Activated CD8-positive, alpha-beta T cell treated with anti-CD3 and anti-CD28 coated beads for 36 hours (primary cell): ENCODE measurements at regions not wholly inside any gene's neighbourhood (a gene's known extent, or its start where the extent isn't known, plus 50 kb on each side); places are given as distances from the start of the nearest gene placed in this dataset.

Source experiments
- ATAC-seq: fragments of 200-7000 bp; cut with Tn5 transposase; one replicate; pipeline ENCODE4 v1.10.0; 2021; ENCODE audit warnings: mild to moderate bottlenecking, moderate library complexity
- CTCF ChIA-PET: fragments of 350-600 bp; sonication (Branson Sonifier 250); formaldehyde crosslinking; loops from one replicate; lab custom pipeline; 2021; ENCODE audit warnings: antibody characterized with exemption; lab: Charles Lee
- POLR2A ChIA-PET: fragments of 350-600 bp; sonication (Branson Sonifier 250); formaldehyde crosslinking; loops from one replicate; lab custom pipeline; 2021; ENCODE audit warnings: antibody characterized with exemption; lab: Charles Lee
- DNase-seq: peaks from one replicate; pipeline ENCODE4 v3.0.0-alpha.2; 2020
- H3K27ac Mint-ChIP-seq: one replicate; pipeline ENCODE4 v1.8.0; 2021; ENCODE audit warnings: mild to moderate bottlenecking, mixed read lengths
- H3K27me3 Mint-ChIP-seq: one replicate; pipeline ENCODE4 v1.8.0; 2021; ENCODE audit warnings: mixed read lengths
- H3K36me3 Mint-ChIP-seq: one replicate; pipeline ENCODE4 v1.8.0; 2021; ENCODE audit warnings: low read depth, mixed read lengths
- H3K4me1 Mint-ChIP-seq: one replicate; pipeline ENCODE4 v1.8.0; 2021; ENCODE audit warnings: low read depth, mixed read lengths
- H3K4me3 Mint-ChIP-seq: one replicate; pipeline ENCODE4 v1.8.0; 2021; ENCODE audit warnings: mild to moderate bottlenecking, moderate library complexity, mixed read lengths
- H3K9me3 Mint-ChIP-seq: one replicate; pipeline ENCODE4 v1.8.0; 2021; ENCODE audit warnings: mixed read lengths
- CTCF ChIP-seq: fragments of 200-600 bp; IDR thresholded peaks from one replicate; pipeline ENCODE4 v1.8.0; 2022; ENCODE audit warnings: antibody characterized with exemption, mild to moderate bottlenecking
- intact Hi-C: fragments of 100-400 bp; cut with micrococcal nuclease; formaldehyde crosslinking; loops from one replicate; pipeline ENCODE4 v1.10.0; 2022

- intact Hi-C loops, result no loop called here
- ChIA-PET POLR2A (no interaction called here), CTCF (no interaction called here)
Measured at GRCh38 chr3:117483839-117484238, 774.3 kb downstream of the TUSC7 start.

GRCh38 chr3:117485841-117486240, 776.3 kb downstream of the TUSC7 start:
- ChIA-PET CTCF (no interaction called here), POLR2A (no interaction called here)
- DNase-seq, result no peak
- Mint-ChIP-seq H3K27ac (no peak overlapping the region), H3K4me3 (no peak overlapping the region), H3K4me1 (no peaks in the 10 kb centered on the region), H3K27me3 (no peaks in the 10 kb centered on the region), H3K36me3 (no peaks in the 10 kb centered on the region), H3K9me3 (no peaks in the 10 kb centered on the region)
- intact Hi-C loops, result no loop called here
- ATAC-seq, result no peak
- no peak for TF ChIP-seq CTCF

More at GRCh38 chr3:117483839-117484238, 774.3 kb downstream of the TUSC7 start:
- no peaks in the 10 kb centered on the region for H3K27me3 Mint-ChIP-seq
- no peak overlapping the region for H3K27ac Mint-ChIP-seq
- H3K36me3 Mint-ChIP-seq, result no peaks in the 10 kb centered on the region
- H3K4me1 Mint-ChIP-seq, result no peaks in the 10 kb centered on the region
- H3K9me3 Mint-ChIP-seq, result no peaks in the 10 kb centered on the region
- no peak for TF ChIP-seq CTCF
- DNase-seq (no peak), ATAC-seq (no peak)
- H3K4me3 Mint-ChIP-seq, result no peak overlapping the region

- TF ChIP-seq CTCF, result no peak
- Mint-ChIP-seq H3K4me3 (no peak overlapping the region), H3K27ac (no peak overlapping the region), H3K27me3 (no peaks in the 10 kb centered on the region), H3K36me3 (no peaks in the 10 kb centered on the region), H3K4me1 (no peaks in the 10 kb centered on the region), H3K9me3 (no peaks in the 10 kb centered on the region)
- ATAC-seq (no peak), DNase-seq (no peak)
- intact Hi-C loops, result no loop called here
- POLR2A ChIA-PET, result no interaction called here
- CTCF ChIA-PET, result no interaction called here
Measured at GRCh38 chr3:117486719-117487716, 777.4 kb downstream of the TUSC7 start.

GRCh38 chr3:117488983-117489382, 779.4 kb downstream of the TUSC7 start:
- no peaks in the 10 kb centered on the region for H3K27me3 Mint-ChIP-seq
- DNase-seq (no peak), ATAC-seq (no peak)
- intact Hi-C loops, result no loop called here
- CTCF ChIA-PET, result no interaction called here
- no peaks in the 10 kb centered on the region for H3K36me3 Mint-ChIP-seq
- POLR2A ChIA-PET, result no interaction called here
- H3K27ac Mint-ChIP-seq, result no peak overlapping the region
- H3K9me3 Mint-ChIP-seq, result no peaks in the 10 kb centered on the region
- no peak overlapping the region for H3K4me3 Mint-ChIP-seq
- TF ChIP-seq CTCF, result no peak
- H3K4me1 Mint-ChIP-seq, result no peaks in the 10 kb centered on the region

GRCh38 chr3:117489663-117490079, 780.1 kb downstream of the TUSC7 start:
- TF ChIP-seq CTCF, result no peak
- ATAC-seq, result no peak

More at GRCh38 chr3:117489663-117490079, 780.1 kb downstream of the TUSC7 start:
- no peaks in the 10 kb centered on the region for H3K4me1 Mint-ChIP-seq
- no peaks in the 10 kb centered on the region for H3K36me3 Mint-ChIP-seq
- no peaks in the 10 kb centered on the region for H3K9me3 Mint-ChIP-seq
- H3K27me3 Mint-ChIP-seq, result no peaks in the 10 kb centered on the region
- ChIA-PET CTCF (no interaction called here), POLR2A (no interaction called here)
- intact Hi-C loops, result no loop called here
- no peak overlapping the region for H3K27ac Mint-ChIP-seq
- DNase-seq, result no peak
- H3K4me3 Mint-ChIP-seq, result no peak overlapping the region
